ENCODE measurements at regions not wholly inside any gene's neighbourhood (a gene's known extent, or its start where the extent isn't known, plus 50 kb on each side); places are given as distances from the start of the nearest gene placed in this dataset.
"Not testable (repeated sequence)": the region's sequence is repeated elsewhere in the genome, so short reads cannot be mapped to it uniquely, and the experiment has no call there.

- no peak for DNase-seq (ENCODE audit: low read depth)
- H3K4me3 ChIP-seq (ENCODE audit: low read depth, low read length) = no peak overlapping the region
- TF ChIP-seq CTCF (conservative IDR thresholded peaks at IDR 0.05; ENCODE audit: low read depth, low read length) = no peak
Measured at GRCh38 chr17:70716551-70716950, 547.2 kb downstream of the KCNJ2 start.

GRCh38 chr17:70717042-70717441 lies 547.7 kb downstream of the KCNJ2 start:
- H3K4me3 ChIP-seq (ENCODE audit: low read depth, low read length) = no peak overlapping the region
- DNase-seq (ENCODE audit: low read depth) = no peak
- TF ChIP-seq CTCF (conservative IDR thresholded peaks at IDR 0.05; ENCODE audit: low read depth, low read length) = no peak

- DNase-seq (ENCODE audit: low read depth) = no peak
- H3K4me3 ChIP-seq (ENCODE audit: low read depth, low read length) = no peak overlapping the region
- TF ChIP-seq CTCF (conservative IDR thresholded peaks at IDR 0.05; ENCODE audit: low read depth, low read length) = no peak
Measured at GRCh38 chr17:70736375-70736957, 567.1 kb downstream of the KCNJ2 start.

GRCh38 chr17:70739065-70739464 lies 569.7 kb downstream of the KCNJ2 start:
- no peak for DNase-seq (ENCODE audit: low read depth)
- H3K4me3 ChIP-seq (ENCODE audit: low read depth, low read length) = no peak overlapping the region
- TF ChIP-seq CTCF (conservative IDR thresholded peaks at IDR 0.05; ENCODE audit: low read depth, low read length) = no peak

- not testable (repeated sequence) for H3K4me3 ChIP-seq (ENCODE audit: low read depth, low read length); DNase-seq (ENCODE audit: low read depth)
Measured at GRCh38 chr17:70746574-70746973, 577.2 kb downstream of the KCNJ2 start.

GRCh38 chr17:70750983-70751382 lies 581.7 kb downstream of the KCNJ2 start:
- H3K4me3 ChIP-seq (ENCODE audit: low read depth, low read length) = no peak overlapping the region
- DNase-seq (ENCODE audit: low read depth) = no peak
- no peak for TF ChIP-seq CTCF (conservative IDR thresholded peaks at IDR 0.05; ENCODE audit: low read depth, low read length)

GRCh38 chr17:70752461-70752860 lies 583.1 kb downstream of the KCNJ2 start:
- H3K4me3 ChIP-seq (ENCODE audit: low read depth, low read length); DNase-seq (ENCODE audit: low read depth): not testable (repeated sequence)

- no peak overlapping the region for H3K4me3 ChIP-seq (ENCODE audit: low read depth, low read length)
- DNase-seq (ENCODE audit: low read depth) = no peak
- TF ChIP-seq CTCF (conservative IDR thresholded peaks at IDR 0.05; ENCODE audit: low read depth, low read length) = no peak
Measured at GRCh38 chr17:70752966-70753467, 583.7 kb downstream of the KCNJ2 start.
